SH-SY5Y (cell line): ENCODE measurements at regions not wholly inside any gene's neighbourhood (a gene's known extent, or its start where the extent isn't known, plus 50 kb on each side); places are given as distances from the start of the nearest gene placed in this dataset.

Experiments
- GATA2 ChIP-seq: IDR thresholded peaks from 2 replicates; pipeline ENCODE4 v1.6.1; 2011; ENCODE audit warnings: mild to moderate bottlenecking, low read depth, low read length
- GATA3 ChIP-seq: IDR thresholded peaks from 2 replicates; pipeline ENCODE4 v1.6.1; 2011; ENCODE audit warnings: low read depth, mild to moderate bottlenecking, low read length, moderate library complexity

- no peak for TF ChIP-seq GATA2
- no peak for TF ChIP-seq GATA3
Observed at GRCh38 chr9:92171822-92172221, 56.6 kb upstream of the SPTLC1 start.
